ENCODE measurements at regions not wholly inside any gene's neighbourhood (a gene's known extent, or its start where the extent isn't known, plus 50 kb on each side); places are given as distances from the start of the nearest gene placed in this dataset.

DNA sequence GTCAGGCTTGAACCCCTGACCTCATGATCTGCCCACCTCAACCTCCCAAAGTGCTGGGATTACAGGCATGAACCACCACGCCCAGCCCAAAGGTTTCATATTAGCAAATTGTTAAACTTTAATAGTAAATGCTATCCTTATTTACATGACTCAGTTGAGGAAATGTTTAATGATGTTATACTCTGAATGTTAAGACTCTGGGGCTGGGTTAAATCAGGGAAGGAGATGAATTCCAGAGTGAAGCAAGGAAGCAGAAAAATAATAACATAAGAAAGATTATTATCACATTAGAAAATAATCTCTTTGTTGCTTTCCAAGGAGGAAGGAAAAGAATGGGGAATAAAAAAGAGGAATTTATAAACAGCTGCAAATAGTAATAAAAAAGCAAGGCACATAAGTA, 105.3 kb downstream of the PTGS2 start:
- Histone ChIP-seq H3K4me1 (ENCODE audit: control insufficient read depth, insufficient read depth, low read length) (no peaks in the 10 kb centered on the region), H3K27ac (ENCODE audit: low read length) (no peak overlapping the region), H3K9me3 (ENCODE audit: control insufficient read depth, insufficient read depth, low read depth, low read length) (no peaks in the 10 kb centered on the region), H3K36me3 (ENCODE audit: control insufficient read depth, insufficient read depth, low read length) (no peaks in the 10 kb centered on the region), H3K4me3 (ENCODE audit: low read depth in 2 of 2, low read length in 2 of 2) (no peak overlapping the region), H3K27me3 (ENCODE audit: control insufficient read depth, insufficient read depth, low read length) (no peaks in the 10 kb centered on the region)
- BruUV-seq (replicated peaks) = no TSS peak
- intact Hi-C loops (cut with micrococcal nuclease; ENCODE audit: unreplicated experiment) = no loop called here
- DNase-seq (ENCODE audit: low read depth, low spot score) (no peak), ATAC-seq (no peak)
- in situ Hi-C loops (cut with HindIII; ENCODE audit: low pct_unique_long_range_greater_than_20kb, low sequenced_read_pairs) = no loop called here
- no peak for TF ChIP-seq TCF7L2 (IDR thresholded peaks at IDR 0.05; ENCODE audit: low read depth, low read length)
- TF ChIP-seq POLR2AphosphoS5 (IDR thresholded peaks at IDR 0.05; ENCODE audit: low read depth, low read length) = no peak
- TF ChIP-seq, protein P1, sequence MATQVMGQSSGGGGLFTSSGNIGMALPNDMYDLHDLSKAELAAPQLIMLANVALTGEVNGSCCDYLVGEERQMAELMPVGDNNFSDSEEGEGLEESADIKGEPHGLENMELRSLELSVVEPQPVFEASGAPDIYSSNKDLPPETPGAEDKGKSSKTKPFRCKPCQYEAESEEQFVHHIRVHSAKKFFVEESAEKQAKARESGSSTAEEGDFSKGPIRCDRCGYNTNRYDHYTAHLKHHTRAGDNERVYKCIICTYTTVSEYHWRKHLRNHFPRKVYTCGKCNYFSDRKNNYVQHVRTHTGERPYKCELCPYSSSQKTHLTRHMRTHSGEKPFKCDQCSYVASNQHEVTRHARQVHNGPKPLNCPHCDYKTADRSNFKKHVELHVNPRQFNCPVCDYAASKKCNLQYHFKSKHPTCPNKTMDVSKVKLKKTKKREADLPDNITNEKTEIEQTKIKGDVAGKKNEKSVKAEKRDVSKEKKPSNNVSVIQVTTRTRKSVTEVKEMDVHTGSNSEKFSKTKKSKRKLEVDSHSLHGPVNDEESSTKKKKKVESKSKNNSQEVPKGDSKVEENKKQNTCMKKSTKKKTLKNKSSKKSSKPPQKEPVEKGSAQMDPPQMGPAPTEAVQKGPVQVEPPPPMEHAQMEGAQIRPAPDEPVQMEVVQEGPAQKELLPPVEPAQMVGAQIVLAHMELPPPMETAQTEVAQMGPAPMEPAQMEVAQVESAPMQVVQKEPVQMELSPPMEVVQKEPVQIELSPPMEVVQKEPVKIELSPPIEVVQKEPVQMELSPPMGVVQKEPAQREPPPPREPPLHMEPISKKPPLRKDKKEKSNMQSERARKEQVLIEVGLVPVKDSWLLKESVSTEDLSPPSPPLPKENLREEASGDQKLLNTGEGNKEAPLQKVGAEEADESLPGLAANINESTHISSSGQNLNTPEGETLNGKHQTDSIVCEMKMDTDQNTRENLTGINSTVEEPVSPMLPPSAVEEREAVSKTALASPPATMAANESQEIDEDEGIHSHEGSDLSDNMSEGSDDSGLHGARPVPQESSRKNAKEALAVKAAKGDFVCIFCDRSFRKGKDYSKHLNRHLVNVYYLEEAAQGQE (IDR thresholded peaks at IDR 0.05; ENCODE audit: insufficient read depth in 1 of 2, low read depth in 2 of 2, low read length in 1 of 2) = no peak
- TF ChIP-seq, protein P2, sequence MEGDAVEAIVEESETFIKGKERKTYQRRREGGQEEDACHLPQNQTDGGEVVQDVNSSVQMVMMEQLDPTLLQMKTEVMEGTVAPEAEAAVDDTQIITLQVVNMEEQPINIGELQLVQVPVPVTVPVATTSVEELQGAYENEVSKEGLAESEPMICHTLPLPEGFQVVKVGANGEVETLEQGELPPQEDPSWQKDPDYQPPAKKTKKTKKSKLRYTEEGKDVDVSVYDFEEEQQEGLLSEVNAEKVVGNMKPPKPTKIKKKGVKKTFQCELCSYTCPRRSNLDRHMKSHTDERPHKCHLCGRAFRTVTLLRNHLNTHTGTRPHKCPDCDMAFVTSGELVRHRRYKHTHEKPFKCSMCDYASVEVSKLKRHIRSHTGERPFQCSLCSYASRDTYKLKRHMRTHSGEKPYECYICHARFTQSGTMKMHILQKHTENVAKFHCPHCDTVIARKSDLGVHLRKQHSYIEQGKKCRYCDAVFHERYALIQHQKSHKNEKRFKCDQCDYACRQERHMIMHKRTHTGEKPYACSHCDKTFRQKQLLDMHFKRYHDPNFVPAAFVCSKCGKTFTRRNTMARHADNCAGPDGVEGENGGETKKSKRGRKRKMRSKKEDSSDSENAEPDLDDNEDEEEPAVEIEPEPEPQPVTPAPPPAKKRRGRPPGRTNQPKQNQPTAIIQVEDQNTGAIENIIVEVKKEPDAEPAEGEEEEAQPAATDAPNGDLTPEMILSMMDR (IDR thresholded peaks at IDR 0.05) = no peak
- no peak for TF ChIP-seq SIN3A (IDR thresholded peaks at IDR 0.05; ENCODE audit: borderline replicate concordance, insufficient read depth, low read depth, low read length)
- ChIA-PET CTCF (no interaction called here), POLR2A (no interaction called here)

DNA sequence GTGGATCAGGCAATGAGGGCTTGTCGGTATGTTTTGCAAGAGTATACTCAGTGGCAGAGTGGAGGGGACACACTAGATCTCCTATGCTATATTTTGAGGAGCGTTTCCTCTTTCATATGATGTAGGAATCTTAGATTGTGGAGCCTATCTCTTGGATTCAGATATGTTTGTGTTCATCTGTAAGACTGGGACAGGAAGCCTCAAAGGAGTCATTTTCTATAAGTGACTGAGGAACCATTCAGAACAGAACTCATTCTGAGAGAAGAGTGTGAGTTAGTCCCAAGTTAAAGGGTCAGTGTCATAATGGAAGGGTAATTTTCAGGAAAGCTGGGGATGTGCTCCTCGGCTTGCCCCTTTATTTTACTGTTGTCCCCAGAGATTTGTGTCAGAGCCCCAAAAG, 107.7 kb downstream of the PTGS2 start:
- ChIA-PET CTCF (no interaction called here), POLR2A (no interaction called here)
- DNase-seq (ENCODE audit: low read depth, low spot score) (no peak), ATAC-seq (no peak)
- in situ Hi-C loops (cut with HindIII; ENCODE audit: low pct_unique_long_range_greater_than_20kb, low sequenced_read_pairs) = no loop called here
- H3K36me3 ChIP-seq (ENCODE audit: control insufficient read depth, insufficient read depth, low read length) = no peaks in the 10 kb centered on the region
- intact Hi-C loops (cut with micrococcal nuclease; ENCODE audit: unreplicated experiment) = no loop called here
- no peak overlapping the region for H3K4me3 ChIP-seq (ENCODE audit: low read depth in 2 of 2, low read length in 2 of 2)
- BruUV-seq (replicated peaks) = no TSS peak
- H3K27ac ChIP-seq (ENCODE audit: low read length) = no peak overlapping the region
- TF ChIP-seq TCF7L2 (IDR thresholded peaks at IDR 0.05; ENCODE audit: low read depth, low read length) (no peak), POLR2AphosphoS5 (IDR thresholded peaks at IDR 0.05; ENCODE audit: low read depth, low read length) (no peak), SIN3A (IDR thresholded peaks at IDR 0.05; ENCODE audit: borderline replicate concordance, insufficient read depth, low read depth, low read length) (no peak)
- TF ChIP-seq, protein P2 (IDR thresholded peaks at IDR 0.05) = no peak
- TF ChIP-seq, protein P1 (IDR thresholded peaks at IDR 0.05; ENCODE audit: insufficient read depth in 1 of 2, low read depth in 2 of 2, low read length in 1 of 2) = no peak
- H3K4me1 ChIP-seq (ENCODE audit: control insufficient read depth, insufficient read depth, low read length) = no peaks in the 10 kb centered on the region
- H3K9me3 ChIP-seq (ENCODE audit: control insufficient read depth, insufficient read depth, low read depth, low read length) = no peaks in the 10 kb centered on the region
- no peaks in the 10 kb centered on the region for H3K27me3 ChIP-seq (ENCODE audit: control insufficient read depth, insufficient read depth, low read length)
